SK-N-SH (cell line): ENCODE measurements at regions not wholly inside any gene's neighbourhood (a gene's known extent, or its start where the extent isn't known, plus 50 kb on each side); places are given as distances from the start of the nearest gene placed in this dataset.
"Not testable (repeated sequence)": the region's sequence is repeated elsewhere in the genome, so short reads cannot be mapped to it uniquely, and the experiment has no call there.

Experiments
- CHD2 ChIP-seq: fragments of 150-350 bp; IDR thresholded peaks from 2 replicates; pipeline ENCODE4 v1.6.1; 2018; ENCODE audit warnings: low read length; ENCODE audit not compliant: partially characterized antibody
- CTCF ChIP-seq: fragments of 200-600 bp; sonication (generic); IDR thresholded peaks from 2 replicates; pipeline ENCODE4 v1.6.1; 2017; ENCODE audit warnings: antibody characterized with exemption, mild to moderate bottlenecking, moderate library complexity
- NFIC ChIP-seq: IDR thresholded peaks from 2 replicates; pipeline ENCODE4 v1.4.0; 2012; ENCODE audit warnings: borderline replicate concordance
- POLR2AphosphoS5 ChIP-seq: IDR thresholded peaks from 2 replicates; pipeline ENCODE4 v1.6.1; 2012; ENCODE audit warnings: low read depth, low read length
- RAD21 ChIP-seq: IDR thresholded peaks from 2 replicates; pipeline ENCODE4 v1.6.1; 2012; ENCODE audit warnings: mild to moderate bottlenecking, low read length
- RCOR1 ChIP-seq: fragments of 150-350 bp; IDR thresholded peaks from 2 replicates; pipeline ENCODE4 v1.6.1; 2017; ENCODE audit warnings: antibody characterized with exemption, low read length
- RFX5 ChIP-seq: IDR thresholded peaks from 2 replicates; pipeline ENCODE4 v1.6.1; 2012; ENCODE audit warnings: mild to moderate bottlenecking, improper control_type of control experiment, low read length
- SMC3 ChIP-seq: IDR thresholded peaks from 2 replicates; pipeline ENCODE4 v1.6.1; 2012; ENCODE audit warnings: low read depth, low read length, improper control_type of control experiment
- TCF12 ChIP-seq: IDR thresholded peaks from 2 replicates; pipeline ENCODE4 v1.4.0; 2012
- TEAD4 ChIP-seq: IDR thresholded peaks from 2 replicates; pipeline ENCODE4 v1.4.0; 2012; ENCODE audit warnings: mild to moderate bottlenecking, borderline replicate concordance; ENCODE audit not compliant: insufficient read depth
- USF2 ChIP-seq: fragments of 150-350 bp; IDR thresholded peaks from 2 replicates; pipeline ENCODE4 v1.6.1; 2017; ENCODE audit warnings: antibody characterized with exemption, low read length, low read depth, borderline replicate concordance
- YY1 ChIP-seq: IDR thresholded peaks from 2 replicates; pipeline ENCODE4 v1.4.0; 2012; ENCODE audit warnings: low read depth, mild to moderate bottlenecking
- TF ChIP-seq, protein P1 (sequence below): IDR thresholded peaks from 2 replicates; pipeline ENCODE4 v1.6.1; 2012; ENCODE audit warnings: mild to moderate bottlenecking, low read depth, low read length, moderate library complexity
- TF ChIP-seq, protein P2 (sequence below): IDR thresholded peaks from 2 replicates; pipeline ENCODE4 v1.4.0; 2012; ENCODE audit warnings: low read depth, borderline replicate concordance

DNA sequence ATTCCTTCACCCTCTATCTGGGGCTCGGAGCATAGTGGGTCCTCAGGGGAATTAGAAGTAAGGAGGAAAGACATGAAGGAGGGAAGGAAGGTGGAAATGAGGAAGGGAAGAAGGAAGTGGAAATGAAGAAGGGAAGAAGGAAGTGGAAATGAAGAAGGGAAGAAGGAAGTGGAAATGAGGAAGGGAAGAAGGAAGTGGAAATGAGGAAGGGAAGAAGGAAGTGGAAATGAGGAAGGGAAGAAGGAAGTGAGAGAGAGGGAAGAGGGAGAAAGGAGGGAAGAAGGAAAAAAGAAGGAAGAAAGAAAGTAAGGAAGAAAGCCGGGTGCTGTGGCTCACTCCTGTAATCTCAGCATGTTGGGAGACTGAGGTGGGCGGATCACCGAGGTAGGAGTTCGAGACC is 125.6 kb upstream of the SALL4 start:
- TF ChIP-seq CTCF, TCF12, SMC3, NFIC, POLR2AphosphoS5, USF2, YY1, RFX5, CHD2, RAD21, RCOR1, TEAD4: not testable (repeated sequence)
- TF ChIP-seq, protein P1, sequence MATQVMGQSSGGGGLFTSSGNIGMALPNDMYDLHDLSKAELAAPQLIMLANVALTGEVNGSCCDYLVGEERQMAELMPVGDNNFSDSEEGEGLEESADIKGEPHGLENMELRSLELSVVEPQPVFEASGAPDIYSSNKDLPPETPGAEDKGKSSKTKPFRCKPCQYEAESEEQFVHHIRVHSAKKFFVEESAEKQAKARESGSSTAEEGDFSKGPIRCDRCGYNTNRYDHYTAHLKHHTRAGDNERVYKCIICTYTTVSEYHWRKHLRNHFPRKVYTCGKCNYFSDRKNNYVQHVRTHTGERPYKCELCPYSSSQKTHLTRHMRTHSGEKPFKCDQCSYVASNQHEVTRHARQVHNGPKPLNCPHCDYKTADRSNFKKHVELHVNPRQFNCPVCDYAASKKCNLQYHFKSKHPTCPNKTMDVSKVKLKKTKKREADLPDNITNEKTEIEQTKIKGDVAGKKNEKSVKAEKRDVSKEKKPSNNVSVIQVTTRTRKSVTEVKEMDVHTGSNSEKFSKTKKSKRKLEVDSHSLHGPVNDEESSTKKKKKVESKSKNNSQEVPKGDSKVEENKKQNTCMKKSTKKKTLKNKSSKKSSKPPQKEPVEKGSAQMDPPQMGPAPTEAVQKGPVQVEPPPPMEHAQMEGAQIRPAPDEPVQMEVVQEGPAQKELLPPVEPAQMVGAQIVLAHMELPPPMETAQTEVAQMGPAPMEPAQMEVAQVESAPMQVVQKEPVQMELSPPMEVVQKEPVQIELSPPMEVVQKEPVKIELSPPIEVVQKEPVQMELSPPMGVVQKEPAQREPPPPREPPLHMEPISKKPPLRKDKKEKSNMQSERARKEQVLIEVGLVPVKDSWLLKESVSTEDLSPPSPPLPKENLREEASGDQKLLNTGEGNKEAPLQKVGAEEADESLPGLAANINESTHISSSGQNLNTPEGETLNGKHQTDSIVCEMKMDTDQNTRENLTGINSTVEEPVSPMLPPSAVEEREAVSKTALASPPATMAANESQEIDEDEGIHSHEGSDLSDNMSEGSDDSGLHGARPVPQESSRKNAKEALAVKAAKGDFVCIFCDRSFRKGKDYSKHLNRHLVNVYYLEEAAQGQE, result not testable (repeated sequence)
- TF ChIP-seq, protein P2, sequence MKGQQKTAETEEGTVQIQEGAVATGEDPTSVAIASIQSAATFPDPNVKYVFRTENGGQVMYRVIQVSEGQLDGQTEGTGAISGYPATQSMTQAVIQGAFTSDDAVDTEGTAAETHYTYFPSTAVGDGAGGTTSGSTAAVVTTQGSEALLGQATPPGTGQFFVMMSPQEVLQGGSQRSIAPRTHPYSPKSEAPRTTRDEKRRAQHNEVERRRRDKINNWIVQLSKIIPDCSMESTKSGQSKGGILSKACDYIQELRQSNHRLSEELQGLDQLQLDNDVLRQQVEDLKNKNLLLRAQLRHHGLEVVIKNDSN, result not testable (repeated sequence)
